ENCODE measurements at regions not wholly inside any gene's neighbourhood (a gene's known extent, or its start where the extent isn't known, plus 50 kb on each side); places are given as distances from the start of the nearest gene placed in this dataset.

GRCh38 chr12:4214877-4215228 is 58.7 kb upstream of the CCND2 start:
- DNase-seq (ENCODE audit: low spot score): no peak
- ChIA-PET POLR2A (ENCODE audit: low non-redundant PET) (no interaction called here), CTCF (interaction anchor here (0.6 to 0.7 kb wide), 2 partner anchors 51 to 934 kb away, joined by 3 to 5 read pairs; no protein-coding TSS in a partner anchor)

DNA sequence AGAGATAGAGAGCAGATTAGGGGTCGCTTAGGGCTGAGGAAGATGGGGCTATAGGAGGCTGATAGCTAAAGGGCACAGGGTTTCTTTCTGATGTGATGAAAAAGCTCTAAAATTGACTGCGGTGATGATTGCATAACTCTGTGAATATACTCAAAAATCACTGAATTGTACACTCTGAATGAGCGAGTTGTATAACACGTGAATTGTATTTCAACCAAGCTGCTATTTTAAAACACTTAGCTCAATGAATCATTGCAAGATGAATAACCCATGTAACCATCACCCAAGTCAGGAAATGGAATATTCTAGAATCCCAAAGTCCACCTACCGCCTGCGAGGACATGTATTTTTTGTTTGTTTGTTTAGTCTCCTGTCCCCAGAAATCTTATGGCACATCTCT is 60.1 kb upstream of the CCND2 start:
- no peak for TF ChIP-seq CTCF (conservative IDR thresholded peaks at IDR 0.05; ENCODE audit: low read depth)
- no peak for DNase-seq (ENCODE audit: low spot score)
- no peak overlapping the region for H3K27ac ChIP-seq
- POLR2A ChIA-PET (ENCODE audit: low non-redundant PET): no interaction called here
- CTCF ChIA-PET: no interaction called here

More at GRCh38 chr12:4214877-4215228, 58.7 kb upstream of the CCND2 start:
- no peak for TF ChIP-seq CTCF (conservative IDR thresholded peaks at IDR 0.05; ENCODE audit: low read depth)
- H3K27ac ChIP-seq: no peak overlapping the region

- no peak for TF ChIP-seq CTCF (conservative IDR thresholded peaks at IDR 0.05; ENCODE audit: low read depth)
- ChIA-PET POLR2A (ENCODE audit: low non-redundant PET) (no interaction called here), CTCF (no interaction called here)
- H3K27ac ChIP-seq: no peak overlapping the region
- no peak for DNase-seq (ENCODE audit: low spot score)
Measured at GRCh38 chr12:4212845-4213244, 60.7 kb upstream of the CCND2 start.

DNA sequence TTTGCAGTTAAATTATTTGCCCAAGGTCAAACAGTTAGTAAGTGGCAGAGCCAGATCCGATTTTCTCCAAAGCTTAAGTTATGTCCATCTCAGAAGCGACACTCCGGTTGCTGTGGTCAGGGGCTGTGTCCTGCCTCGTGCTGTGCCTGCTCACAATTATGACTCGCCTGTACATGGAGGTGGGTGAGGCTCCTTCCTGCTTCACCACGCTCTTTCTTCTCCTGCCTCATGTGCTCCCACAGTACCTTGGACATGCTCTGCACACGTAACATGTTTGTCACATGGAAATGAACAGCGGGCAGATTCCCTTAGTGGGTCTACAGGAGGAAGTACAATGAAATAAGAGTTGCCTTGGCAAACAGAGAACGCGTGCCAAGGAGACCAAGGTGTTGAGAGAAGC is 62.2 kb upstream of the CCND2 start:
- ChIA-PET CTCF (no interaction called here), POLR2A (ENCODE audit: low non-redundant PET) (no interaction called here)
- no peak for DNase-seq (ENCODE audit: low spot score)
- no peak overlapping the region for H3K27ac ChIP-seq
- no peak for TF ChIP-seq CTCF (conservative IDR thresholded peaks at IDR 0.05; ENCODE audit: low read depth)

DNA sequence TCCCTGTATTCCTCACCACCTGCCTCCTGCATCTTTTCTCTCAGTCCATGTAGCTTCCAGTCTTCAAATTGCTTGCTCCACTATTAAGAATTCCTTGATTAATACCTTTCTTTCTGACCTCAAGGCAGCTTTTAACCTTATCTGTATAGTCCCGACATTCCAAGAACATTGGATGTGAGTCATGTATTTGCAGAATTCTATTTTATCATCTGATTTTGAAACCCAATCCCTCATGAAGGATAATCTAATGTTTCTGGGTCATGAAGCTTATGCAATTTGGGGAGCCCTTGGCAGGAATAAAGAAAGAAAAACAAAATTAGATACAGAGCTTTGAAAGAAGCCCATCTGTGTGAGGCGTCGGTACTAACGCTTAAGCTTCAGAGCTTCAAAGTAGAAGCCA is 63.4 kb upstream of the CCND2 start:
- POLR2A ChIA-PET (ENCODE audit: low non-redundant PET): no interaction called here
- no peak for TF ChIP-seq CTCF (conservative IDR thresholded peaks at IDR 0.05; ENCODE audit: low read depth)

DNA sequence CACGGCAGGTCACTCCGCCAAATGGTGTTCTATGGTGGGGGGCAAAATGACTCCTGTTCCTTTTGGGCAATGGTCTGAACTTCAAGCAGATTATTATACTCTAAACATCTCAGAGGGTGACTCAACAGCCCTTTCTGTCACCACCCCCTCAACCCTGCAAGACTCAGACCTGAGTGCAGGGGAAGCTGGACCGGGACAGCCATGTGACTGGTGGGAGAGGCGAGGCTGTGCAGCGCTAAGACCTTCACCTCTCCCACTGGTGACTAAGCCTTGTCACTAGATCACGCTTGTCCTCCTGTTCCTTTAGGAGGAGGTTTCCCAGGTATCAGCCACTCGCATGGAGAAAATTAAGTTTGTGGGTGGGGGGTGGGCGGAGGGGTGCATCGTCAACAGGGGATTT is 67.1 kb upstream of the CCND2 start:
- ChIA-PET POLR2A (ENCODE audit: low non-redundant PET) (no interaction called here), CTCF (no interaction called here)
- no peak for DNase-seq (ENCODE audit: low spot score)
- H3K27ac ChIP-seq: no peak overlapping the region
- no peak for TF ChIP-seq CTCF (conservative IDR thresholded peaks at IDR 0.05; ENCODE audit: low read depth)

More for the DNA sequence above, 63.4 kb upstream of the CCND2 start:
- DNase-seq (ENCODE audit: low spot score): no peak
- no peak overlapping the region for H3K27ac ChIP-seq
- CTCF ChIA-PET: interaction anchor here (0.6 kb wide), 1 partner anchor 103 kb away, joined by 5 read pairs; no protein-coding TSS in a partner anchor
